ENCODE measurements at regions not wholly inside any gene's neighbourhood (a gene's known extent, or its start where the extent isn't known, plus 50 kb on each side); places are given as distances from the start of the nearest gene placed in this dataset.

- Mint-ChIP-seq H3K27ac (no peak overlapping the region), H3K27me3 (ENCODE audit: low read depth, poor library complexity) (no peaks in the 10 kb centered on the region), H3K4me3 (no peak overlapping the region), H3K9me3 (no peaks in the 10 kb centered on the region), H3K36me3 (ENCODE audit: low read depth) (no peaks in the 10 kb centered on the region), H3K4me1 (peaks cover 5% of the 10 kb centered on the region)
- TF ChIP-seq, protein P1, sequence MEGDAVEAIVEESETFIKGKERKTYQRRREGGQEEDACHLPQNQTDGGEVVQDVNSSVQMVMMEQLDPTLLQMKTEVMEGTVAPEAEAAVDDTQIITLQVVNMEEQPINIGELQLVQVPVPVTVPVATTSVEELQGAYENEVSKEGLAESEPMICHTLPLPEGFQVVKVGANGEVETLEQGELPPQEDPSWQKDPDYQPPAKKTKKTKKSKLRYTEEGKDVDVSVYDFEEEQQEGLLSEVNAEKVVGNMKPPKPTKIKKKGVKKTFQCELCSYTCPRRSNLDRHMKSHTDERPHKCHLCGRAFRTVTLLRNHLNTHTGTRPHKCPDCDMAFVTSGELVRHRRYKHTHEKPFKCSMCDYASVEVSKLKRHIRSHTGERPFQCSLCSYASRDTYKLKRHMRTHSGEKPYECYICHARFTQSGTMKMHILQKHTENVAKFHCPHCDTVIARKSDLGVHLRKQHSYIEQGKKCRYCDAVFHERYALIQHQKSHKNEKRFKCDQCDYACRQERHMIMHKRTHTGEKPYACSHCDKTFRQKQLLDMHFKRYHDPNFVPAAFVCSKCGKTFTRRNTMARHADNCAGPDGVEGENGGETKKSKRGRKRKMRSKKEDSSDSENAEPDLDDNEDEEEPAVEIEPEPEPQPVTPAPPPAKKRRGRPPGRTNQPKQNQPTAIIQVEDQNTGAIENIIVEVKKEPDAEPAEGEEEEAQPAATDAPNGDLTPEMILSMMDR (IDR thresholded peaks at IDR 0.05), result no peak
- no peak for DNase-seq
These were observed 274.1 kb upstream of the HTR2A start for GRCh38 chr13:47170971-47171370.

DNA sequence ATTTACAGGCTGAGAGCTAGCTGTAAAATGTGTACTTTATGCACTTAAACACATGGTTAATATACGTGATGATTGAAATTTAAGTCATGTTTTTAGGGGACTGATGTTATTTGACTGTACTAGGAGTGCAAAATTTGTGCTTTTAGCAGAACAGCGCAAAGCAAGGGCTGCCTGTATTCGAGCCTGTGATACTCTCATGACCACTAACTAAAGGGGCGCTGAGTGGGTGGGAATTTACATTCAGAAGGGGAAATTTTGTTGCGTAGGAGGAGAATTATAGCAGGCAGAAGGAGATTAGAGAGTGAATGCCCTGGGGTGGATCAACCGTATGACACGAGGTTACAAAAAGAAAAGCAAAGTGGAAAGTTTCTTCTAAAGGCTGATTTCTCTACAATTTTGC, 271.8 kb upstream of the HTR2A start:
- H3K27ac Mint-ChIP-seq, result peak overlapping the region; percentile 69
- H3K9me3 Mint-ChIP-seq, result no peaks in the 10 kb centered on the region
- H3K4me3 Mint-ChIP-seq, result no peak overlapping the region
- H3K36me3 Mint-ChIP-seq (ENCODE audit: low read depth), result no peaks in the 10 kb centered on the region
- TF ChIP-seq, protein P1 (IDR thresholded peaks at IDR 0.05), result no peak
- H3K27me3 Mint-ChIP-seq (ENCODE audit: low read depth, poor library complexity), result no peaks in the 10 kb centered on the region
- H3K4me1 Mint-ChIP-seq, result peaks cover 13% of the 10 kb centered on the region
- no peak for DNase-seq

DNA sequence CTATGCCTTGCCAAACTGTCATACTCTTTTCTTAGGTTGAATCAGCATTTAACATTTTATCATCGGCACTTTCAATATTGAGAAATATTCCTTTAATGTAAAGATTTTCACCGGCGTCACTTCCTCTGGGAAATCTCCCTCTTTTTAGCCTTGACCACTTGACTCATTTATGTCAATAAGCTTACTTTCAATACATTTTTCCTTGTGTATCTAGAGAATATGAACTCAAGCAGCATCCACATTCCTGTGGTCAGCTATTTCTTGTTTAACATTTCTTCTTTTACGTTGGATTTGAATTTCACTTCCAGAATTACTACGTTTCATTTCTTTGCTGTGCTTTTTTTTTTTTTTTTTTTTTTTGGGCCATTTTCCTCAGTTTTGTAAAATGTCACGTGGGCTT, 271.2 kb upstream of the HTR2A start:
- Mint-ChIP-seq H3K4me3 (no peak overlapping the region), H3K36me3 (ENCODE audit: low read depth) (no peaks in the 10 kb centered on the region), H3K27me3 (ENCODE audit: low read depth, poor library complexity) (no peaks in the 10 kb centered on the region), H3K27ac (no peak overlapping the region), H3K9me3 (no peaks in the 10 kb centered on the region), H3K4me1 (peaks cover 19% of the 10 kb centered on the region)
- DNase-seq, result no peak
- TF ChIP-seq, protein P1 (IDR thresholded peaks at IDR 0.05), result no peak

DNA sequence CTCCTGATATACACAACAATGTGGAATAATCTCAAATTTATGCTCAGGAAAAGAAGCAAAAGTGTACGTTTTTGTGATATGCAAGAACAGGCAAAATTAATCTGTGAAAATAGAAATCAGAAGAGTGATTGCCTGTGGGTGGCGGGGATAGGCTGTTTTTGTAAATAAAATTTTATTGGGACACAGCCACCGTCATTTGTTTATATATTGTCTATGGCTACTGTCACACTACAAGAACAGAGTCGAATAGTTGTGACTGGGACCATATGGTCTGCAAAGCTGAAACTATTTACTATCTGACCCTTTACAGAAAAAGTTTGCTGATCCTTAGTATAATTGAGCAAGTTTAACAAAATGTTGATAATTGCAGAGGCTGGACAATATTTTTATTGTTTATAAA, 269.5 kb upstream of the HTR2A start:
- Mint-ChIP-seq H3K4me1 (peaks cover 19% of the 10 kb centered on the region), H3K27ac (no peak overlapping the region), H3K27me3 (ENCODE audit: low read depth, poor library complexity) (no peaks in the 10 kb centered on the region), H3K36me3 (ENCODE audit: low read depth) (no peaks in the 10 kb centered on the region), H3K4me3 (no peak overlapping the region), H3K9me3 (no peaks in the 10 kb centered on the region)
- TF ChIP-seq, protein P1 (IDR thresholded peaks at IDR 0.05), result no peak
- no peak for DNase-seq

DNA sequence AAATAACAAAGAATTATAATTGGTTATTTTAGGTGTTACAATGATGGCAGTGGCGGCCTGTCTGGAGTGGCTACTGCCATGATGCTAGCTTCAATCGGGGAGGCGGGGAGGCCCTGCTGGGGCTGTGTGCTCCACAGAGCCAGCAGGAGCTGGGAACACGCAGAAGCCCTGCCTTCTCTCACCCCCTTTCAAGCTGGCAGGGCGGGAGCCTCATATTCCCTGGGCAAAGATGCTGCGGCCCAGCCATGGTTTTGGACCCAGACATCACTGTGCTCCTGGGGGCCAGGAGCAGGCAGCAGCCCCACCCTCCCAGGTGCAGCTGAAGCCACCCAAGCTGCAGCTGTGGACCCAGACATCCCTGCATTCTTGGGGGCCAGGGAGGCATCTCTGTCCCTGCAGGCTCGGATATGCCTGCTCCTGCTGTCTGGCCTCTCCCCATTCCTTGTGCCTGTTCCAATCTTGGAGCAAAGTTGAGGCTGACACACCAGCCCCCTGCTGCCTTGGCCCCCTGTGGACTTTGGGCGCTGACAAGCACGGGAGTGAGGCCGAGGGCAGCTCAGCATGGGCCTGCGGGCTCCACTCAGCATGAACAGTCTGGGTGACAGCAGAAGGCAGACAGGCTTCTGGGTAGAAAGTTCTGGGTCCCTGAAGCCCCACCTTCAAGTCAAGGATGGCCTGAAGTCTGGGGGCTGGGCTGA, 263.1 kb upstream of the HTR2A start:
- Mint-ChIP-seq H3K36me3 (ENCODE audit: low read depth) (peaks cover 7% of the 10 kb centered on the region), H3K9me3 (peaks cover 8% of the 10 kb centered on the region), H3K4me1 (peaks cover 14% of the 10 kb centered on the region), H3K27me3 (ENCODE audit: low read depth, poor library complexity) (no peaks in the 10 kb centered on the region), H3K4me3 (no peak overlapping the region), H3K27ac (no peak overlapping the region)
- TF ChIP-seq, protein P1 (IDR thresholded peaks at IDR 0.05), result no peak
- no peak for DNase-seq

GRCh38 chr13:47158593-47158992, 261.7 kb upstream of the HTR2A start:
- H3K9me3 Mint-ChIP-seq, result peaks cover 8% of the 10 kb centered on the region
- peaks cover 7% of the 10 kb centered on the region for H3K36me3 Mint-ChIP-seq (ENCODE audit: low read depth)
- H3K27ac Mint-ChIP-seq, result no peak overlapping the region
- H3K4me3 Mint-ChIP-seq, result no peak overlapping the region
- TF ChIP-seq, protein P1 (IDR thresholded peaks at IDR 0.05), result no peak
- H3K4me1 Mint-ChIP-seq, result peaks cover 5% of the 10 kb centered on the region
- DNase-seq, result no peak
- H3K27me3 Mint-ChIP-seq (ENCODE audit: low read depth, poor library complexity), result no peaks in the 10 kb centered on the region

Data from nephron progenitor cell (in vitro differentiated cells).